ENCODE measurements at regions not wholly inside any gene's neighbourhood (a gene's known extent, or its start where the extent isn't known, plus 50 kb on each side); places are given as distances from the start of the nearest gene placed in this dataset.

DNA sequence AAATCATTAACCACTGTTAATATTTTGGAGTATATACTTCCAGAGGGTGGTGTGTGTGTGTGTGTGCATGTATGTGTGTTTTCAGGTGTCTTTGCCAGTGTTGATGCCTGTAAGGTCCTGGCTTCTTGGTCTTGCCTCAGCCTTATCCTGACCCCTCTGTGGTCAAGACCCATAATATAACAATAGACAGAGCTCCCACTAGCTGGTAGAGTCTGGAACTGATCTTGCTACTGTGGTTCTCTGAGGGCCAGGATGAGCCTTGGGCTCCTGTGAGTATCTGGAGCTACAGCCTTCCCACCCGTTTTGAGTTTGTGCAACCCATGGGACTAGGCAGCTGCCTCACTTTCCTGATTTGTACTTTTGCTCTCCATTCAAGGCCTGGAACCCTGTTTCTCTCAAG, 191.0 kb downstream of the IBTK start:
- H3K4me3 ChIP-seq (ENCODE audit: low read depth, low read length) = no peak overlapping the region
- TF ChIP-seq CTCF (IDR thresholded peaks at IDR 0.05; ENCODE audit: borderline replicate concordance, insufficient read depth, low read depth, low read length) = no peak

DNA sequence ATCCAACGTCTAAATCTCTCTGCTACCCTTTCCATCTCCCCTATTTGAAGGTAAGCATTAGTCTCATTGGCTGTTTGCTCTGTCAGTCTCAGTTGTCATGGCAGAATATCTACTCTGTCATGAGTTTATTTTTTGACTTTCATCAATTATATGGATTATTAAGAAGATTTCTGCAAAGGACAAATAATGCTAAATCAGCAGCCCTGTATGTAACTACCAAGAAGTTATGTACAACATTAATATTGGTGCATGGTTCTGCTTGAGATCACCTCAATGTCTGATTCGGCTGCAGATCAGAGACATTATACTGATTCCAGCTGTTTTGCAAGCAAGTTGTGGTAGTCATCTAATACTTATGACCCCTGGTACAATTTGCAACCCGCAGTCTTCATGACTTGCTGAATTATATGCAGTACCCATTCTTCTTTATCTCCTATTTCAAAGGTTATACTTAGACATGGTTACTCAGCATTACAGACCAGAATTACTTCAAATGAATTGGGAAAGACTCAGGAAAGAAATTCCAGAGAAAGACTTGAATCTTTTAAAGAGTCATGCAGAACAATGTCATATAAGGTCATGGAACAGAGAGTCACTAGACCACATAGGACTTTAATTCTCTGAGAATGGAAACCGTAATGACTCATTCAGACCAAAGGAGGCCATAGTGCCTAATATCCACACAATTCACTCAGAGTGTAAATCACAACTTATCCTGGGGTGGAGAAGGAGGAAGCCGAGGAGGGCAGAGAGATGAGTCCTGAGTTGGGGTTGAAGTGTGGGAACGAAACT, 201.4 kb downstream of the IBTK start:
- no peak overlapping the region for H3K4me3 ChIP-seq (ENCODE audit: low read depth, low read length)
- TF ChIP-seq CTCF (IDR thresholded peaks at IDR 0.05; ENCODE audit: borderline replicate concordance, insufficient read depth, low read depth, low read length) = no peak

DNA sequence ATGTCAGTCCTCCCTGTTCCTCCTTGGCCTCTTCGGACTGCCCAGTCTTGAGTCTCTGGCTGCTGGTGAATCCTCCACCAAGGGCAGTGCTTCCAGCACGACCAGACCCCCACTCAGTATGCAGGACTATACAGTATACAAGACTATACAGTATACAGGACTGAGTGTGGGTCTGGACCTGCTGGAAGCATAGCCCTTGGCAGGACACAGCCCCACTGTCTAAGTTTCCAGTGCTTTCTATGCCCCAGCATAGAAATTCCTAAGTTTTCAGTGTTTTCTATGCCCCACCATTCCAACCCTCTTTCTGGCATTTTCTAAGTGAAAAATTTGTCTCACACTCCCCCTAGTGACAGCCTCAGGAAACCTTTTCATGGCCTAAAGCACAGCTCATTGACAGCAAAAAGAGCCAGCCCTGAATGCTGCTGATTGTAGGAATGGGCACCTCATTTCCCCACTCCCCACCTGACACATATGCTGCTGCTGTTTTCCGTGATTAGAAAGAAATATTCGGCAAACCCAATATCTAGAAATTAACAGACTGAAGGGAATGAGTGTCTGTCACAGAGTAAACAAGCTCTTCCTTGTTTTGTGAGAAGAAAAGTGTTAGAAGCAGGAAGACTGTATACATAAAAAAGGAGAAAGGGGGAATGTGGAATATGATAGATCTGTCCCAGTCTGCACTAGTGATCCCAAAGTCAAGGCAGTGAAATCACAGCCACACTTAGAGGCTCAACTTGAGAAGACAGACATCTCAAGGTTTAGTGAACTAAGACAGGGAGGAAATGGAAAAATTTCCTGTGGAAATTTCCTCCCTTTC, 206.9 kb downstream of the IBTK start:
- peak; percentile 63 for TF ChIP-seq CTCF (IDR thresholded peaks at IDR 0.05; ENCODE audit: borderline replicate concordance, insufficient read depth, low read depth, low read length)

GRCh38 chr6:82038631-82039030, 208.9 kb downstream of the IBTK start:
- no peak overlapping the region for H3K4me3 ChIP-seq (ENCODE audit: low read depth, low read length)

More for the DNA sequence above, 206.9 kb downstream of the IBTK start:
- H3K4me3 ChIP-seq (ENCODE audit: low read depth, low read length) = no peak overlapping the region

GRCh38 chr6:82035526-82035925, 212.0 kb downstream of the IBTK start:
- H3K4me3 ChIP-seq (ENCODE audit: low read depth, low read length) = no peak overlapping the region
- no peak for TF ChIP-seq CTCF (IDR thresholded peaks at IDR 0.05; ENCODE audit: borderline replicate concordance, insufficient read depth, low read depth, low read length)

More at GRCh38 chr6:82038631-82039030, 208.9 kb downstream of the IBTK start:
- no peak for TF ChIP-seq CTCF (IDR thresholded peaks at IDR 0.05; ENCODE audit: borderline replicate concordance, insufficient read depth, low read depth, low read length)

- TF ChIP-seq CTCF (IDR thresholded peaks at IDR 0.05; ENCODE audit: borderline replicate concordance, insufficient read depth, low read depth, low read length) = no peak
- H3K4me3 ChIP-seq (ENCODE audit: low read depth, low read length) = no peak overlapping the region
Observed at GRCh38 chr6:82033631-82034211, 213.8 kb downstream of the IBTK start.
